Gastrocnemius medialis (tissue), 4 donors: ENCODE measurements at regions not wholly inside any gene's neighbourhood (a gene's known extent, or its start where the extent isn't known, plus 50 kb on each side); places are given as distances from the start of the nearest gene placed in this dataset.

ENCODE experiments used
- POLR2A ChIP-seq, 2 donors: fragments of 450-650 bp; IDR thresholded peaks; one replicate each; pipeline ENCODE4 v1.6.1; 2017; ENCODE audit warnings: antibody characterized with exemption in 2 of 2, mild to moderate bottlenecking in 2 of 2, moderate library complexity in 2 of 2
- TF ChIP-seq, protein P1 (sequence below), 5 experiments: fragments of 450-650 bp in 3 of 5; fragments of 200-600 bp in 2 of 5; sonication (generic) in 2 of 5; IDR thresholded peaks in 4 of 5; conservative IDR thresholded peaks in 1 of 5; 1 replicate in 4 of 5; 2 replicates in 1 of 5; pipeline ENCODE4 v1.5.1; 2016 to 2019; ENCODE audit warnings: antibody characterized with exemption in 5 of 5, mild to moderate bottlenecking in 3 of 5, moderate library complexity in 3 of 5

DNA sequence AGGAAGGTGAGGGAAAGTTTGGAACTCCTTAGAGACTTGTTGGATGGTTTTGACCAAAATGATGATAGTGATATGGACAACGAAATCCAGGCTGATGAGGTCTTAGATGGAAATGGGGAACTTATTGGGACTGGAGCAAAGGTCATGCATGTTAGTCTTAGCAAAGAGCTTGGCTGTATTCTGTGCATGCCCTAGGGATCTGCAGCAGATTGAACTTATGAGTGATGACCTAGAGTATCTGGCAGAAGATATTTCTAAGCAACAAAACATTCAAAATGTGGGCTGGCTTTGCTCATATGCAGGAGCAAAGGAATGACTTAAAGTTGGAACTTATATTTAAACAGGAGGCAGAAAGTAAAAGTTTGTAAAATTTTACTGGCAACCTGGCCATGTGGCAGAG lies 489.3 kb upstream of the DIPK2B start:
- TF ChIP-seq, protein P1, sequence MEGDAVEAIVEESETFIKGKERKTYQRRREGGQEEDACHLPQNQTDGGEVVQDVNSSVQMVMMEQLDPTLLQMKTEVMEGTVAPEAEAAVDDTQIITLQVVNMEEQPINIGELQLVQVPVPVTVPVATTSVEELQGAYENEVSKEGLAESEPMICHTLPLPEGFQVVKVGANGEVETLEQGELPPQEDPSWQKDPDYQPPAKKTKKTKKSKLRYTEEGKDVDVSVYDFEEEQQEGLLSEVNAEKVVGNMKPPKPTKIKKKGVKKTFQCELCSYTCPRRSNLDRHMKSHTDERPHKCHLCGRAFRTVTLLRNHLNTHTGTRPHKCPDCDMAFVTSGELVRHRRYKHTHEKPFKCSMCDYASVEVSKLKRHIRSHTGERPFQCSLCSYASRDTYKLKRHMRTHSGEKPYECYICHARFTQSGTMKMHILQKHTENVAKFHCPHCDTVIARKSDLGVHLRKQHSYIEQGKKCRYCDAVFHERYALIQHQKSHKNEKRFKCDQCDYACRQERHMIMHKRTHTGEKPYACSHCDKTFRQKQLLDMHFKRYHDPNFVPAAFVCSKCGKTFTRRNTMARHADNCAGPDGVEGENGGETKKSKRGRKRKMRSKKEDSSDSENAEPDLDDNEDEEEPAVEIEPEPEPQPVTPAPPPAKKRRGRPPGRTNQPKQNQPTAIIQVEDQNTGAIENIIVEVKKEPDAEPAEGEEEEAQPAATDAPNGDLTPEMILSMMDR (IDR thresholded peaks at IDR 0.05 in 4 of 5, conservative IDR thresholded peaks at IDR 0.05 in 1 of 5) = no peak
- no peak for TF ChIP-seq POLR2A (IDR thresholded peaks at IDR 0.05)
